ENCODE measurements at regions not wholly inside any gene's neighbourhood (a gene's known extent, or its start where the extent isn't known, plus 50 kb on each side); places are given as distances from the start of the nearest gene placed in this dataset.

GRCh38 chr6:149150301-149150700 is 167.2 kb upstream of the TAB2 start:
- no peak for DNase-seq

DNA sequence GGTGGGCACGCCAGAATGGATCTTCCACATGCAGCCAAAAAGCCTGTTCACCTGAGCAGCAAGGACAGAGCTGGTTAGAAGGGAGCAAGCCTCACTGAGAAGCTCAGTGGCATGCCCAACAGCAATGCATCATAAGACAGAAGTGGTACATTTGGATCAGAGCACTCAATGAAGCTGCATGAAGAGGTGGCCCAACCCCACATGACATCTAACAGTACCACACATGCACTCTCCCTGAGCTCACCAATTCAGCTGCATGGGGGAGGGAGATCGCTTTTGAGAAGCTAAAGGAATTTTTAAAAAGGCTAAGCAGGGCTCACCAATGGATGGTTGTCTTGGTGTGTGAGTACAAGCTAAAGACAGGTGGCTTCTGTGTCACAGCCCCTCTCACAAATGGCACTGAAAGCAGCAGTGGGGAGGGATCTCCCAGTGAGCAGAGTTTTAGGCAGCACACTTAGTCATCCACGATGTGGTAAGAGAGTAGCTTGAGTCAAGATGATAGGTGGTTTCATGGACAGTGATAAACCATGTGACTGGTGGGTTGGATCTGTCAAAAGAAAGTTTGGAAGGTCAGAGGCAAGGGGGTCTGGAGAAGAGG is 166.6 kb upstream of the TAB2 start:
- DNase-seq, result no peak

- no peak for DNase-seq
These were observed 165.0 kb upstream of the TAB2 start for GRCh38 chr6:149152521-149152920.

GRCh38 chr6:149153100-149153499 is 164.4 kb upstream of the TAB2 start:
- peak; percentile 6 to 11 for DNase-seq

- no peak for DNase-seq
These were observed 163.8 kb upstream of the TAB2 start for GRCh38 chr6:149153693-149154092.

DNA sequence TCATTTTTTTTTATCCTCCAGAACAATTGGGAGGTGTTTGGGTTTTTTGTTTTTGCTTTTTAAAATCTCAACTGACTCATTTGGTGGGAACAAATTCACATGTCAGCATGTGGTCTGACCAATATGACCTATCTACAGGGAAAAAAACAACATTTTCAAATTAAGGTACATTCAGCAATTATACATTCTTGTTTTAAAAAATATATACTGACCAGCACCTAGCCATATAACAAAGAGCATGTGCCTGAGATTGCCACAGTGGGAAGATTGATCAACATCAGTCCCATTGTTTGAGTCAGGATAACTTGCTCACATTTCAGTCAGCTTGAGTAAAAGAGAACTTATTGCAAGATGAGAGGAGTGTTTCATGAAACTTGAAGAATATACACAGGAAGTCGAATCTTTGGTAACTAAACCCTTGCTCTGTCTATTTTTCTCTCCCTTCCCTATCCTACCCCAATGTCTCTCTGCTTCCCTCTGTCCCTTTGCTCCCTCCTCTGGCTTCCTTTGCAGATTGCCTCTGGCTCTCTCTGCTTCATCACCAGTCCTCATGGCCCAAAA is 163.2 kb upstream of the TAB2 start:
- DNase-seq, result no peak

- DNase-seq, result no peak
These were observed 160.4 kb upstream of the TAB2 start for GRCh38 chr6:149157126-149157525.

DNA sequence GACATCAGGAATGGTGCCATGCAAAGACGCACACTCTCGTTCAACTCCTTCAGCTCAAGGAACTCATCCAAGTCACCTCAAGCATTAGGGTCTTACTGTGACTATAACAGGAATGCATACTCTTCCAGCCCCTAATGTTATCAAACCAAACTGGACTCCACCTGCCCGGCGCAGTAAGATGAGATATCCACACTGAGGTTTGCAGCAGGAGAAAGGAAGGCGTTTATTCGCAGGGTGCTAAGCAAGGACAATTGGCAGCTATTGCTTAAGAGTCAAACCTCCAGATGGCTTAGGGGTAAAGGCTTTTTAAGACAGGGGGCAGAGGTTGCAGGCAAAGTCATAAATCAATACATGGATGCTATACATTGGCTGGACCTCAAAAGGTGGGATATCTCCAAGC is 159.4 kb upstream of the TAB2 start:
- DNase-seq, result no peak

DNA sequence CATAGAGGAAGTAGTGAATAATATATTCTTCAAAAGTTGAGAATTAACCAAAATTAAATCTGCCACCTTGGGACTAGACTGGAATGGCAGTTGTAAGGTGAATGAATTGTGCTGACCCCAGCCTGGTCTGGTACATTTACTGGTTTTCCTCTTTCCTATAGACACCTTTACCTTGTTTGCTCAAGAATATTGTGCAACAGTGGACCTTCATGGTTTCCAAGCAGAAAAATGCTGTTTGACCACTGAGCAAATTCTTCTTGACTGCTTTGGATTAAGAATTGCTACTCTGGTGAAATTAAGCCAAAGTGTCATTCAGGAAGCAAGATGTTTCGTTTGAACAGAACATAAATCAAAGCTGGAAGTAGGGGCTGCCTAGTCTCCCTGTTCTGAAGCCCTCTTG is 156.6 kb upstream of the TAB2 start:
- DNase-seq, result no peak

- no peak for DNase-seq
These were observed 154.6 kb upstream of the TAB2 start for GRCh38 chr6:149162924-149163323.

DNA sequence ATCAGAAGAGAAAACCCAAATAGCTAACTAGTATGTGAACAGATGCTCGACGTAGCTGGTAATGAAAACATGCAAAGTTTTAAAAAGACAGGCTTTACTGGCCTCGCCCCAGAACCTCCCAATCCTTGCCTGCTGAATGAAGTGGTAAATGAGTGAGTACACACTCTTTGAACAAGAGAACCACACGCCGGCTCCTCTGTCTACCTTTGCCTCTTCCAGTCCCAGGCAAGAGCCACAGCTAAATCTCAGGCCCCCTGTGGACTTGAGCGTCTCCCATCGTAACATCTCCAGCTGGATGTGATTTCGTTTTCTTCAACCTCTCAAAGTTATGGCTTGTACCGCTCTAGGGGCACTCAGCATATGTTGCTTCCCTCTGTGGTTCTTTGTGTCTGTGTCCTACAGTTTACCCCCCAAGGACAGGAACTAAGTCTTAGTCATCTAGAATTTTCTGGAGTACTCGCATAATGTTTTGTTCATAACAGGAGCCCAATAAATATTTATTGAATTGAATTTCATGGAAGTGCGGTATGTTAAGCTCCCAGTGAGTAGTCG is 153.2 kb upstream of the TAB2 start:
- DNase-seq, result no peak

DNA sequence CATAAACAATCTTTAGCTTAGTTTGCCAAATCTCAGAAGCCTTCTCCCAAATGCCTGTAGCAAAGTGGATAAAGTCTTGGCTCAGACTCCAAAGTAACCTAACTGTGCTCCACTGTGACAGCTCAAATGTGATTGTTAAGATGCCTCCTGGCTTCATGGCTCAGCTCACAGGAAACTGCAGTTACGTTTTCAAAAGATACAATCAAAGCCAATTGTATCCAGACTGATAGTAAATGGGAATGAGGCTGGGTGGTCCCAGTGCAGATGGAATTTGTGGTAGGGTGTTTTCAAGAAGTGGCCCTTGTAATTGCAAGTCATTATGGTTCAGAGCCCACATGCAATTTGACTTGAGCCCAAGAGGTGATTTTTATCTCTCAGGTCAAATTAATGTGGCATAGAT is 151.2 kb upstream of the TAB2 start:
- no peak for DNase-seq

- no peak for DNase-seq
These were observed 150.8 kb upstream of the TAB2 start for GRCh38 chr6:149166747-149167146.

DNA sequence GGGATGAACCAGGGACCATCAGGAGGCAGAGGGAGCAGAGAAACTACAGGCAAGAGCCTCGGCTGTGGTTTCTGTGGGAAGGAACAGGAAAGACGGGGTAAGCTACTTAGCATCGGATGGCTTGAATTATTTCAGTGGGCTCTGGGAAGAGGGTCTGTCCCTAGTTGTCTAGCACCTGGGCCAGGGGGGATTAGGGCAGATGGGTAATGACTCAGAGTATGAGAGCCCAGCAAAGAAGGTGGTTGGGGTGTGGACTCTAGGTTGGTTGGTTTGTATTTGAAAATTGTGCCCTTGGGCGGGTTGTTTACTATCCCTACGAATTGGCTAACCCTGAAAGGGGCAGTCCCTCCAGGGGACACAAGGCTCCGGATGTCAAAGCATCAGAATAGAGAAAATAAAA is 148.5 kb upstream of the TAB2 start:
- no peak for DNase-seq

DNA sequence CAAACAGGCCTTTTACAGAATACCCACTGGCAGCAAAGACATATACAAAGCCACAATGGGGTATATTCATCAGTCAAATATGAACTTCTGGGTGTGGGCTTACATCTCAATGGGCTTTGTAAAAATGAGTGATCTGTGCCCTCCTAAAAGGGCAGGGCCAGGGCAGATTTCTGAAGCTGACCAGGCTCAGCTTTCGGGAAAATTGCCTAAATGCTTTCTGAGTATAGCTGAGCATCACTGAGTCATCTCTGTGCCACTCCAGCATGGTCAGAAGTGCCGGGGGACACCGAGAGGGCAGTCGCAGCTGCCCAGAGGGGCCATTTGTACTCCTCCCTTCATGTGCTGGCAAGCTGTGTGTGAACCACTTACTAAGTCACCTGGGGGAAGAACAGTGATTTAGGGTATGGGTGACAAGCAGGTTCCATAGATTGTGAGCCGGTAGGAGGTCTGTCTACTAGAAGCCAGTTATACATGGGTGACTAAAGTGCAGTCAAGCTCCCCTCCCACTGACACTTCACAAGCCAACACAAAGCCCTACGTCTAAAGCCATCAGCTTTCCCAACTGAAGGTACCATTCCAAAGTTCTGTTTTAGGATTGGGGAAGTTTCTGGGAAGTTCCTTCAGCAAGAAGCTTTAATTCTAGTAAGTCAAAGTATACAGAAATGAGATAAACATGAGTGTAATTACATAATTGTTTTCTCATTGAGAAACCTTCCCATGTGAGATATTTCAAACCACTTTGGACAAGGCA is 147.6 kb upstream of the TAB2 start:
- DNase-seq, result no peak

DNA sequence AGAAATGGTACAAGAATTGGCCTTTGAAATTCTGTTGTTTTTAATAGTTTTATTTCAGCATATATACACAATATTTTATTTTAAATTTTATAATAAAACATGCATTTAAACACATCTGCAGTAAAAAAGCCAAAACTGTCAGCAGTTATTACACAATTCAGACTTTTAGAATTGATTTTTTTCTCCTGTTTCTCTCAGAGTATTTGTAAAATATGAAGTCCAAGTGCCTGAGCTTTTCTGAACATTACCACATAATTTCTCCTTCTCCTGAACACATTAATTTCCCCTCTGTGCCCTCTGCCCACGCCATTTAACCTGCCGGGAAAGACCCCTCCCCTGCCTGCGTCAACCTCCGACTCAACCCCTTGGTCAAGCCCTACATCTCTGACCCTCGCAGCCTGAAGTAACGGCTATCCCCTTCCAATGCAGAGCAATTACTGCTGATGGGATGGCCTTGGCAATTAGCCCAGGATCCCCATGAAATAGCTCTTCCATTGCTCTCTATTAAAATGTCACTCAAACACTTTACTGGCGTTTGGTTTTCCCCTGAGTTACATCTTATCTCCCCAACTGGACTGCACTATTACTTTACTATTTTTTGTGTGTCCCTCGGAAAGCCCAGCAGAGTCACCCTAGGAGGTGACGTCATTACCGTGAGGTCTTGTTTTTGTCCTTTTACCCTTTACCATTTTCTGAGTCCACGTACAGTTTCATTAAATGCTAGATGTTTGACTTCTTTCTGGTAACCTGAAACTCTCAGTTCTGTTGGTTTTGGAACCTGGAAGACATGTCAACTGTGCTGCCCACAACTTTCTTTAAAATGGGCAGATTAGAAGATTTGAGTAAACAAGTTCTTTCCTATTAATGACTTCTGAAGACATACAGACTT is 146.7 kb upstream of the TAB2 start:
- DNase-seq, result no peak

GRCh38 chr6:149173222-149173621 is 144.3 kb upstream of the TAB2 start:
- DNase-seq, result no peak

DNA sequence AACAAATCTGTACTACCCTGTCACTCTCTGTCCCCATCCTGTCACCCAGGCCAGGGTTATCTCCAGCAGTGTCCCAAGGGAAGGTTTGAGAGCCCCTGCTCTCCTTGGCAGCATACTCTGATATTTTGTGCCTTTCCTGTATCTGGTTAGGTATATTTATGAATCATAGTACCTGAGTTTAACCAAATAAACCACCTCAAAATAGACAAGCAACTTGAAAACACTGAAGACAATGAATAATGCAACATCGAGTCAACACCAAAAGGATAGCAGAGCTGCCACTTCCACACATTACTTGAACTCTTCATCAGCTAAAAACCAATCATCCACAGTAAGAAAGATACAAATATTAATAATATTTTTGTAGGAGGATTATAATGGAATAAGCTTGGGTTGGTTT is 142.6 kb upstream of the TAB2 start:
- no peak for DNase-seq

DNA sequence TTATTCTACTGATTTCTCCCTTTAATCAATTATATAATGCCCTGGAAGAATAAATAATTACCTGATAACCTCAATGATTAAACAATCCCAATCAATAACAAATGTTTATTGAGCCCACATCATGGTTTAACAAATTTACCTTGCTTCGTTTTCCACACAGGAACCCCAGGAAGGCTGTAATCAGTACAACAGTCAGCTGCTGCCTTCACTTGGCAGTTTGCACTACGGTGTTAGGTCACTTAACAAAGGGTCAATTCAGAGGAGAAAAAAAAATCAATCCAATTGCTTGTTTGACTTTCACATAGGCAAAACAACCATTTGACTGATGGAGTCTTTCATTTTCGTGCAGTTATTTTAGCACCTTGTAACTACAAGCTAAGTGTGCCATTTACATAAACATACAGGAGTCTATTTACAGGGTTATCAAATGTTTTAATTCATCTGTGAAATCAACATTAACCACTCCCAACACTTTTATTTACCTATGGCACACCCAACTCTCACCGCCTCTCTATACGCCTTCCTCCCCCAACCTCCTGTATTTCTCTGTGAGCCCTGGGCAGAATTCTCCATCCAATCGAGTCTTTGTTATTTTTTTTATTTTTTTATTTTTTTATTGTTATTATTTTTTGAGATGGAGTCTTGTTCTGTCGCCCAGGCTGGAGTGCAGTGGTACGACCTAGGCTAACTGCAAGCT is 140.4 kb upstream of the TAB2 start:
- no peak for DNase-seq

DNA sequence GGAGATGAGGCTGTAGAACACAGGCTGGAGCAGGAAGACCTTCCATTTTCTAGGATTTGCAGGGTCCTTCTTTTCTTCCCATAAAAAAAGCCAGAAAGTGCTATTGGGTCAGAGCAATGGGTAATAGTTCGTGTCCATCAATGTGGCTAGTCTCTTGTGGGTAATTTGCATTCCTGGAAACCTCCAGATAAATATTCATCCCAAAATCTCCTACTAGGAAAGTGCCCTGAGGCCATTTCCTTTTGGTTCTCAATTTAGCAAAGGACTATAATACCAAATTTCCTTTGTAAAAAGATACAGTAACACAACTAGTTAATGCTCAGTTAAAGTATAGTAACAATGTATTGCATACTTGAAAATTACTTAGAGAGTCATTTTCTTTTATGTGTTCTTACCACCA is 138.1 kb upstream of the TAB2 start:
- DNase-seq, result no peak

DNA sequence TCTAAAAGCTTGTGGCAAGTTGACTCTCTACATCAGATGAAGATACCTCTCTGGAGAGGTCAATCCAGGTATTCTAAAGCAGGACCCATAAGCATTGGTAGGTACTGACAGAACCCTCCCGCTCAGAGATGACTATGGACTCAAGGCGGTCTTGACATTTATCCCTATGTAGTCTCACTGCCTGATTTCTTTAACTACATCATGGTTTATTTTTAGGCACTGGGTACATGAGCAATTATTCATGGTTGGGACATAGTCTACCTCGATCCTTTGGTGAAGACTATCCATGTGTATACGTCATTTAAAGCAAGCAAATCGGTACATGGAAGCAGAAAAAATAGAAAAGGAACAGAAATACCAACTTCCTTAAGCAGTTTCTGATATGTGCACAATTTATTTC is 136.2 kb upstream of the TAB2 start:
- DNase-seq, result no peak

DNA sequence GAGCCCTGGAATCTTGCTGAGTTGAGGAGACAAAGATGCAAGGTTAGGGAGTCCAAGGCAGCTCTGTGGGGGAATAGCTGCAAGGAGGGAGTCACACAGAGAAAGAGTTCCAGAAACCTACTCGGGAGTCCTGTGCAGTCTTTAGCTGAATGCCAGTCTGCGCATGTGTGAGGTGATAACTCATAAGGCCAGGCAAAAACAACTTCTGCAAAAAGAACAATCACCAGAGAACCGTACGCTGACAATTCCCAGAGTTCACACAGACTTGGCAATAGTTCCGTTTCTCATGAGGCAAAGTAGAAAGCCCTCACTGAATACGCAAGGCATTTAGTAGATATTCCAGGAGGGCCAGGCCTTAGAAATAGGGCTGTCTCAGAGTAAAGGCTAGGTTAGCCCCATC is 135.2 kb upstream of the TAB2 start:
- no peak for DNase-seq

DNA sequence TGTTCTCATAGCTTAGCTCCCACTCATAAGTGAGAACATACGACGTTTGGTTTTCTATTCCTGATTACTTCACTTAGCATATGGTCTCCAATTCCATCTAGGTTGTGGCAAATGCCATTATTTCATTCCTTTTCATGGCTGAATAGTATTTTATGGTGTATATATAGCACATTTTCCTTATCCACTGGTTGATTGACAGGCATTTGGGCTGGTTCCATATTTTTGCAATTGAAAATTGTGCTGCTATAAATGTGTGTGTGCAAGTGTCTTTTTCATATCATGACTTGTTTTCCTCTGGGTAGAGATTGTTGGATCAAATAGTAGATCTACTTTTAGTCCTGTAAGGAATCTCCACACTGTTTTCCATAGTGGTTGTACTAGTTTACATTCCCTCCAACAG is 133.0 kb upstream of the TAB2 start:
- no peak for DNase-seq
